ENCODE measurements at regions not wholly inside any gene's neighbourhood (a gene's known extent, or its start where the extent isn't known, plus 50 kb on each side); places are given as distances from the start of the nearest gene placed in this dataset.

GRCh38 chr11:115707180-115707905, 203.1 kb upstream of the CADM1 start:
- Mint-ChIP-seq H3K9me3 (ENCODE audit: unreplicated experiment) (no peaks in the 10 kb centered on the region), H3K27me3 (ENCODE audit: unreplicated experiment) (no peaks in the 10 kb centered on the region), H3K4me3 (ENCODE audit: unreplicated experiment) (no peak overlapping the region), H3K27ac (ENCODE audit: unreplicated experiment) (no peak overlapping the region), H3K4me1 (ENCODE audit: unreplicated experiment) (peaks cover 12% of the 10 kb centered on the region), H3K36me3 (ENCODE audit: low read depth, unreplicated experiment) (no peaks in the 10 kb centered on the region)
- TF ChIP-seq, protein P1, sequence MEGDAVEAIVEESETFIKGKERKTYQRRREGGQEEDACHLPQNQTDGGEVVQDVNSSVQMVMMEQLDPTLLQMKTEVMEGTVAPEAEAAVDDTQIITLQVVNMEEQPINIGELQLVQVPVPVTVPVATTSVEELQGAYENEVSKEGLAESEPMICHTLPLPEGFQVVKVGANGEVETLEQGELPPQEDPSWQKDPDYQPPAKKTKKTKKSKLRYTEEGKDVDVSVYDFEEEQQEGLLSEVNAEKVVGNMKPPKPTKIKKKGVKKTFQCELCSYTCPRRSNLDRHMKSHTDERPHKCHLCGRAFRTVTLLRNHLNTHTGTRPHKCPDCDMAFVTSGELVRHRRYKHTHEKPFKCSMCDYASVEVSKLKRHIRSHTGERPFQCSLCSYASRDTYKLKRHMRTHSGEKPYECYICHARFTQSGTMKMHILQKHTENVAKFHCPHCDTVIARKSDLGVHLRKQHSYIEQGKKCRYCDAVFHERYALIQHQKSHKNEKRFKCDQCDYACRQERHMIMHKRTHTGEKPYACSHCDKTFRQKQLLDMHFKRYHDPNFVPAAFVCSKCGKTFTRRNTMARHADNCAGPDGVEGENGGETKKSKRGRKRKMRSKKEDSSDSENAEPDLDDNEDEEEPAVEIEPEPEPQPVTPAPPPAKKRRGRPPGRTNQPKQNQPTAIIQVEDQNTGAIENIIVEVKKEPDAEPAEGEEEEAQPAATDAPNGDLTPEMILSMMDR (IDR thresholded peaks at IDR 0.05; ENCODE audit: unreplicated experiment) = no peak
- no peak for DNase-seq (ENCODE audit: low spot score)

- Mint-ChIP-seq H3K36me3 (ENCODE audit: low read depth, unreplicated experiment) (no peaks in the 10 kb centered on the region), H3K4me3 (ENCODE audit: unreplicated experiment) (no peak overlapping the region), H3K9me3 (ENCODE audit: unreplicated experiment) (no peaks in the 10 kb centered on the region), H3K27ac (ENCODE audit: unreplicated experiment) (no peak overlapping the region), H3K27me3 (ENCODE audit: unreplicated experiment) (no peaks in the 10 kb centered on the region), H3K4me1 (ENCODE audit: unreplicated experiment) (peaks cover 12% of the 10 kb centered on the region)
- DNase-seq (ENCODE audit: low spot score) = no peak
- TF ChIP-seq, protein P1 (IDR thresholded peaks at IDR 0.05; ENCODE audit: unreplicated experiment) = no peak
These were observed 202.5 kb upstream of the CADM1 start for GRCh38 chr11:115706626-115707135.

- H3K36me3 Mint-ChIP-seq (ENCODE audit: low read depth, unreplicated experiment) = no peaks in the 10 kb centered on the region
- H3K9me3 Mint-ChIP-seq (ENCODE audit: unreplicated experiment) = no peaks in the 10 kb centered on the region
- TF ChIP-seq, protein P1 (IDR thresholded peaks at IDR 0.05; ENCODE audit: unreplicated experiment) = no peak
- H3K4me3 Mint-ChIP-seq (ENCODE audit: unreplicated experiment) = no peak overlapping the region
- H3K4me1 Mint-ChIP-seq (ENCODE audit: unreplicated experiment) = peaks cover 10% of the 10 kb centered on the region
- no peak overlapping the region for H3K27ac Mint-ChIP-seq (ENCODE audit: unreplicated experiment)
- DNase-seq (ENCODE audit: low spot score) = no peak
- H3K27me3 Mint-ChIP-seq (ENCODE audit: unreplicated experiment) = no peaks in the 10 kb centered on the region
These were observed 201.0 kb upstream of the CADM1 start for GRCh38 chr11:115705200-115705599.

GRCh38 chr11:115700981-115701875, 197.0 kb upstream of the CADM1 start:
- Mint-ChIP-seq H3K4me3 (ENCODE audit: unreplicated experiment) (no peak overlapping the region), H3K36me3 (ENCODE audit: low read depth, unreplicated experiment) (no peaks in the 10 kb centered on the region), H3K4me1 (ENCODE audit: unreplicated experiment) (no peaks in the 10 kb centered on the region), H3K27ac (ENCODE audit: unreplicated experiment) (no peak overlapping the region), H3K27me3 (ENCODE audit: unreplicated experiment) (no peaks in the 10 kb centered on the region), H3K9me3 (ENCODE audit: unreplicated experiment) (no peaks in the 10 kb centered on the region)
- DNase-seq (ENCODE audit: low spot score) = no peak
- TF ChIP-seq, protein P1 (IDR thresholded peaks at IDR 0.05; ENCODE audit: unreplicated experiment) = no peak

Measured in endothelial cell (in vitro differentiated cells).